NCI-H2196 (cell line): ENCODE measurements at regions not wholly inside any gene's neighbourhood (a gene's known extent, or its start where the extent isn't known, plus 50 kb on each side); places are given as distances from the start of the nearest gene placed in this dataset.

Source experiments
- DNase-seq: peaks from one replicate; lab custom pipeline; 2025; ENCODE audit not compliant: unreplicated experiment; lab: John Stamatoyannopoulos, UW

DNA sequence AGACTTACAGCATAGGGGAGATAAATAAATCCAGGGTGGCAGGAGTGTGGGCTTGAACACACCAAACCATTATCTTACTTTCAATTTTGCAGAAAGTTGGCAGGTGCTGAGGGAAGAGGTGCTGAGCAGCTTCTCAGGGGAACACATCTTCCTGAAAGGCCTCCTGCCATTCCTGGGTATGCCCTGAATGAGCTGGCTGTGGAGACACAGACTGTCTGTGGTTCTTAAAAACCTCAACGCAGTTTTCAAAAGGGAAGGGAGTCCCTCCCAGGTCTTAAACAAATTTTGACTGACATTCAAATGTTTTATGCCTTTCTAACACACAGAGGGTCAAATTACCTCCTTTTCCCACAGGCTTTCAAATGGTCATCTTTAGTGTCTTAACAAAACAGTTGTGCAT lies 166.9 kb downstream of the TNFSF18 start:
- DNase-seq = no peak

GRCh38 chr1:172885411-172885810 lies 165.3 kb downstream of the TNFSF18 start:
- DNase-seq = no peak

DNA sequence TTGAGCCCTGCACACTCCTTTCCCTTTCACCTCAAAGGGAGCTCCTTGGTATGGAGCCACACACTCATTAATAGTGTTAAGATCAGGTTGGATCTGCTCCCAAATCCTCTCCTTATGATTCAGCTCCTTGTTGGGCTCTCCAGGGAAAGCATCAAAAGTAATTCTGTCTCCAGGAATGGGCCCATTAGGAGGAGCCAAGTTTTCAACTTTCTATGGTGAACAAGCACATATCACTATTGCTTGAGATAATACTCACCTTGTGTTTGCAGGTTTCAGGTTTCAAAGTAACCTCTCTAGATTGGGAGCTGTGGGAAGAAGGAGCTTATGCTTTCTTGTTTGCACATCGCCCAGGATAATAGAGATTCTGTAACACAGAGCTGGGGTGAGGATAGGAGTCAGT lies 164.8 kb downstream of the TNFSF18 start:
- DNase-seq = no peak

DNA sequence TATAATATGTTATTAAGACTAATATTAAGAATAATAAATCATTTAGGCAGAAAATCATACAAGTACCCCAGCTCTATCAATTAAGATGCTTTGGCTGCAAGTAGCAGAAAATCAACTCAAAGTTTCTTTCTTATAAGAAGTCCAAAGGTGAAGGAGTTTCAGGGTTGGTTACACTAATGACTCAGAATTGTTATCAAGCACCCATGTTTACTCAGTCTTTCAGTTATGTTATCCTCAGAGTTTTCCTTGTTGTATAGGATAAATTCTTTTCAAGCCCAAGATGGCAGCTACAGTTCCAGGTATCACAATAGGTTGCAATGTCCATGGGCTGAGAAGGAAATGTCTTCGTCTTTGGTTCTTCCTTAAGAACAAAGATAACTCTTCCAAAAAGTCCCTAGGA lies 163.6 kb downstream of the TNFSF18 start:
- no peak for DNase-seq

- DNase-seq = no peak
Observed at GRCh38 chr1:172893146-172893841, 157.4 kb downstream of the TNFSF18 start.

- DNase-seq = no peak
Observed at GRCh38 chr1:172894349-172895049, 156.2 kb downstream of the TNFSF18 start.

GRCh38 chr1:172895050-172895460 lies 155.7 kb downstream of the TNFSF18 start:
- no peak for DNase-seq

DNA sequence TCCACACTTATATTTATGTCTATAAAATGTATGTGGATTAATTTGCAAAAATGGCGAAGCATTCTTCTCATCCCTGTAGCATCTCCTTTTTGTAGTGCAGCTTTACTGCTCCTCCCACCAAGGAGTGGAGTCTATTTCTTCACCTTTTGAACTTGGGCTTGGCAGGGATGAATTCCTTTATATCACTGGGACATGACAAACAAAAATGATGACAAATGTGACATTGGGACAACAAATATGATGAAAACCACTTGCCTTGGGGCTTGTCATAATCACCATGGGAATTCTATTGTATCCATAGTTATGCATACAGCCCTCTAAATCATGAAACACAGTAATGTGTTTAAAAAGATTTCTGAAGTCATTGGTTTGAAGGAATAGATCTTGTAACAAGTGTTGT lies 155.0 kb downstream of the TNFSF18 start:
- DNase-seq = no peak

- no peak for DNase-seq
Observed at GRCh38 chr1:172897738-172898137, 153.0 kb downstream of the TNFSF18 start.

- no peak for DNase-seq
Observed at GRCh38 chr1:172898866-172899265, 151.9 kb downstream of the TNFSF18 start.

DNA sequence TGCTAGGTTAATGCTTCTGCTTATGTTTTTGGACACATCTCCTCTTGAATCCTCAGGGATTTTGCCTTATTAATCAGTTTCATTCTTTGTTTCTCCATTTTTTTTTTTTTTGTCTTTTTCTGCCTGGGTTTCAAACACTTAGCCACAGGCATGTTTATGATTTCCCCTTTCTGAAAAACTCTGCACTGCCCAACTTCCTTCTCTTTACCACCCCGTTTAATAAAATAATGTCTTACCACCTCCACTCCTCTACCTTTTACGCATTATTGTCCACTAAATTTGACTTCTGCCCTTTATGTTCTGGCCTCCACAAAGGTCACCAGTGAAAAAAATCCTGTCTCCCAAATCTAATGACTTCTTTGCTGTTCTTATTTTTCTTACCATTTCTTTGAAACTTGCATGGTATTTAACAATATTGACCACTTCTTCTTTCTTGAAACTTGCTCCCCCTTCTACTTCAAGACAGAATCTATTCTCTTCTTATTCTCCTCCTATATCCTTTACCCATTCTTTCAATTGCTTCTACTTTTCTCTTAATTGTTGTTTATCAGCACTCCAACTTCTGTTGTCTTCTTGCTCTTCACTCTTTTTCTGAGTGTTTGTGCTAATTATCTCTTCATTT lies 150.3 kb downstream of the TNFSF18 start:
- DNase-seq = no peak

DNA sequence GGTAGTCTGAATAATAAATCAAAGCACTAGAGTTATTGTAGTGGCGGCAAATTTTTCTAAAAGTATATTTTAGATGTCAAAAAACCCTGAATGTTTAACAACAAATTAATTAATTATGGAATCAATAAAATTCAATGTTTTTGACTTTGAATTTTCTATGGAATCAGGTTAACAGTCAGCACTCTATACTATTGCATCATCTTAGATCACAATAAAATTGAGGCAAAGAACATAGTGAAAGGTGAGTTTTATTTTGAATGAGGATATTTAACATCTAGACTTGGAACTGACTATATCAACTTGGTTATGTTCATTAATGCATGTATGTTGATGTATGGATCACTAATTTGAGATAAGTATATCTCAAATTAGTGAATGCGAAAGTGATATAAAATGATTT lies 148.5 kb downstream of the TNFSF18 start:
- no peak for DNase-seq

DNA sequence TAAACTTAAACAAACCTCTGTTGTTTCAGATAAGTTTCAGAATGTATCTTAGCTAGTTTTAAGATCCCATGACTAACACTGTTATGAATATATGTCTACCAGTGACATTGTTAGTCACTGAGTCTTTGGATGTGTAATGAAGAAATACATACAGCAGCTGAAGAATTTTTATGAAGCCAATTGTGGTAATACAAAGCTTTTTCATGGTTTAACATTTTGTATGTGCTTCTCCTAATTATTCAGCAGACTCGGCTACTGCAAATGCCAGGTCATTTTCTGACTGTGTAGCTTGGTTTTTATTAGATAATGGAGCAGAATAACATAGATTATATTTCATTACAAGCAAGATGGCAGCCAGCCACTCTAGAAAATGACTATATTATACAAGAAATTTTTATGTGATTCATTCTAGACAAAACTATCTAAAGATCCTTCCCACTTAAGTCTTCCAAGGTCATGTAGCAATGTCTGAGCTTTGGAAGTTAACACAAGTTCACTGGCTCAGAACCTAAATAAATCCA lies 147.8 kb downstream of the TNFSF18 start:
- no peak for DNase-seq

DNA sequence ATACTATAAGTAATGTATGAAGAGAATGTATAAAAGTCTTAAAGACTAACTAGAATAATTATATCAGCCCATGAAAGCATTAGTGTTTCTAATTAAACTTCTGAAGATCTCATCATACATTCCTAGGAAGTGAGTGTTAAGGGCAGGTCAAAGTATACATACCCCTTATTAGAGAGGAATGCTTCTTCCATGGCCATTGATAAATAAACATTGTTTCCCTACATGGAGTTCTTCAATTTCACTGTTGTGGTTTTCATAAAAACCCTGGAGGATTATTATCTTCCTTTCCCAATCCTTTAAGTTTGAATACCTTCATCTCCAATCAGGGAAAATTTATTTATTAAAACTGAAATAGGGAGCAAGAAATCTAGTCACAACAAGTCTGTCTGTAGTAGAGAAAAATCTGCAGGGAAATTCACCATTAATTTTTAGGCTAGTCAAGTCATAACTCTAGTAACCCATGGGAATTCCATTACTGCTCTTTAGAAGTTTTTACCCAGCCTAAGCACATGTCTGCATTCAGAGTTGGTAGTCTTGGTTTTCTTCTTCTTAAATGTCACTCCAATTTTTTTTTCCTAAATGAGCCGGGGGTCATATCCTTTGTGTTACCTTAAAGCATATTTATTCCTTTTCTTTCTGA lies 147.0 kb downstream of the TNFSF18 start:
- DNase-seq = no peak

DNA sequence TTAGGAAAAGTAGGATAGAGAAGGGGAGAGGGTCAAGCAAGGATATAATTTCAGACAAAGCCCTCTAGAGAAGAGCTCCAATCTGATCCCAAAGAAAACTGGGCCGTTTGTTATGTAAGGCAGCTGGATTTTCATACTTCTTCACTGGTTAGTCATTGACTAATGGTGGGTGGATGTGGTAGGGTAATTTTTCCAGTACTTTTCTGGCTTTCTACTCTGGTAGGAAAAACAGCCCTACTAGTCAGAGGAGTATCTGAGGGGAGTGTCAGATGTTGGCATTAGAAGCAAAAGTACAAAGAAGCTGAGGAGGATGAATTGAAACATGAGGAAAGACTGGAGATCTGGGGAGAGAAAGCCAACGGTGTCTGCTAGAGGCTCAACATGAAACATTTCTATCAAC lies 145.3 kb downstream of the TNFSF18 start:
- no peak for DNase-seq

- DNase-seq = no peak
Observed at GRCh38 chr1:172906778-172907592, 143.8 kb downstream of the TNFSF18 start.

DNA sequence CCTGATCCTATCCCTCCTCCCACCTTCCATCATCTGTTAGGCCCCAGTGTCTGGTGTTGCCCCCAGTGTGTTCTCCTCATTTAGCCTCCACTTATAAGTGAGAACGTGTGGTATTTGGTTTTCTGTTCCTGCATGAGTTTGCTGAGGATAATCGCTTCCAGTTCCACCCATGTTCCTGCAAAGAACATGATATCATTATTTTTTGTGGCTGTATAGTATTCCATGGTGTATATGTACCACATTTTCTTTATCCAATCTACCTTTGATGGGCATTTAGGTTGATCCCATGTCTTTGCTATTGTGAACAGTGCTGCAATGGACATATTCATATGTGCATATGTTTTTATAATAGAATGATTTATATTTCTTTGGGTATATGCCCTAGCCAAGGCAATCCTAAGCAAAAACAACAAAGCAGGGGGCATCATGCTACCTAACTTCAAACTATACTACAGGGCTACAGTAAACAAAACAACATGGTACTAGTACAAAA lies 142.9 kb downstream of the TNFSF18 start:
- DNase-seq = no peak

- DNase-seq = no peak
Observed at GRCh38 chr1:172909606-172910326, 141.0 kb downstream of the TNFSF18 start.

GRCh38 chr1:172912765-172913260 lies 137.9 kb downstream of the TNFSF18 start:
- no peak for DNase-seq
